SK-N-SH treated with all-trans-retinoic acid at 6 μM for 48 hours (cell line): ENCODE measurements at regions not wholly inside any gene's neighbourhood (a gene's known extent, or its start where the extent isn't known, plus 50 kb on each side); places are given as distances from the start of the nearest gene placed in this dataset.
"Not testable (repeated sequence)": the region's sequence is repeated elsewhere in the genome, so short reads cannot be mapped to it uniquely, and the experiment has no call there.

Source experiments
- ARNTL ChIP-seq: fragments of 450-650 bp; formaldehyde crosslinking; IDR thresholded peaks from 2 replicates; pipeline ENCODE4 v1.5.0; 2020; ENCODE audit warnings: low read depth, mild to moderate bottlenecking, moderate library complexity, borderline replicate concordance
- CSDC2 ChIP-seq: fragments of 250-450 bp; sonication (Bioruptor Pico); IDR thresholded peaks from 2 replicates; pipeline ENCODE4 v1.5.0; 2020; ENCODE audit warnings: mild to moderate bottlenecking, moderate library complexity
- GLIS3 ChIP-seq: fragments of 250-450 bp; sonication (Bioruptor Pico); IDR thresholded peaks from 2 replicates; pipeline ENCODE4 v1.5.0; 2020; ENCODE audit warnings: mild to moderate bottlenecking, moderate library complexity
- PPARA ChIP-seq: fragments of 250-450 bp; sonication (Bioruptor Pico); IDR thresholded peaks from 2 replicates; pipeline ENCODE4 v1.5.0; 2020; ENCODE audit warnings: mild to moderate bottlenecking, borderline replicate concordance
- RARB ChIP-seq: fragments of 250-450 bp; sonication (Bioruptor Pico); IDR thresholded peaks from 2 replicates; pipeline ENCODE4 v1.8.0; 2021; ENCODE audit warnings: mild to moderate bottlenecking, moderate library complexity
- ZC3H10 ChIP-seq: fragments of 250-450 bp; sonication (Bioruptor Pico); IDR thresholded peaks from 2 replicates; pipeline ENCODE4 v1.5.1; 2021; ENCODE audit warnings: mild to moderate bottlenecking, moderate library complexity
- ZFP3 ChIP-seq: fragments of 250-450 bp; sonication (Bioruptor Pico); IDR thresholded peaks from 2 replicates; pipeline ENCODE4 v1.5.0; 2020; ENCODE audit warnings: mild to moderate bottlenecking, moderate library complexity
- ZFP30 ChIP-seq: fragments of 450-650 bp; formaldehyde crosslinking; IDR thresholded peaks from 2 replicates; pipeline ENCODE4 v1.5.0; 2022; ENCODE audit warnings: mild to moderate bottlenecking, moderate library complexity
- ZNF565 ChIP-seq: fragments of 450-650 bp; formaldehyde crosslinking; conservative IDR thresholded peaks from 2 replicates; pipeline ENCODE4 v1.5.0; 2020; ENCODE audit warnings: low read depth, mild to moderate bottlenecking, moderate library complexity
- TF ChIP-seq, protein P1 (sequence below): fragments of 250-450 bp; sonication (Bioruptor Pico); IDR thresholded peaks from 2 replicates; pipeline ENCODE4 v1.8.0; 2020; ENCODE audit warnings: mild to moderate bottlenecking, moderate library complexity, borderline replicate concordance
- TF ChIP-seq, protein P2 (sequence below): fragments of 250-450 bp; sonication (Bioruptor Pico); IDR thresholded peaks from 2 replicates; pipeline ENCODE4 v1.8.0; 2021; ENCODE audit warnings: low read depth, mild to moderate bottlenecking, moderate library complexity, borderline replicate concordance

DNA sequence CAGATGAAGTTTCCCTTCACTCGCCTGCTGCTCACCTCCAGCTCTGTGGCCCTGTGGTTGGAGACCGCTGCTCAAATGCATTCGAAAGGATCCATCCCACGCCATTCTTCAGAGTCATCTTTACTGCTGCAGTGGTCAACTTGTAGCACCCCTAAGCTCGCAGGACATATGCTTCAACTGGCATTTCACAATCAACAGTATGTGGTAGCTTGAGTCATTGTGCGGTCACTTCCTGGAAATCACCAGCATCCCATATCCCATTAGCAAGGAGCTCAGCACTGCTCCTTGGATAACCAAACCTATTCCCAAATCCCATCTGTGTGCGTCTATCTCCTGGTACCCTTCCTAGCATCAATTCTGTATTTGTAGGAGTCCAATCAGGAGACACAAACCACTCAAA, 188.0 kb downstream of the CEP170 start:
- not testable (repeated sequence) for TF ChIP-seq ZNF565 (CRISPR knock-in tag); ARNTL (CRISPR knock-in tag); PPARA (CRISPR knock-in tag); RARB; GLIS3; ZC3H10 (CRISPR knock-in tag); ZFP3; CSDC2; ZFP30 (CRISPR knock-in tag)
- TF ChIP-seq, protein P1, sequence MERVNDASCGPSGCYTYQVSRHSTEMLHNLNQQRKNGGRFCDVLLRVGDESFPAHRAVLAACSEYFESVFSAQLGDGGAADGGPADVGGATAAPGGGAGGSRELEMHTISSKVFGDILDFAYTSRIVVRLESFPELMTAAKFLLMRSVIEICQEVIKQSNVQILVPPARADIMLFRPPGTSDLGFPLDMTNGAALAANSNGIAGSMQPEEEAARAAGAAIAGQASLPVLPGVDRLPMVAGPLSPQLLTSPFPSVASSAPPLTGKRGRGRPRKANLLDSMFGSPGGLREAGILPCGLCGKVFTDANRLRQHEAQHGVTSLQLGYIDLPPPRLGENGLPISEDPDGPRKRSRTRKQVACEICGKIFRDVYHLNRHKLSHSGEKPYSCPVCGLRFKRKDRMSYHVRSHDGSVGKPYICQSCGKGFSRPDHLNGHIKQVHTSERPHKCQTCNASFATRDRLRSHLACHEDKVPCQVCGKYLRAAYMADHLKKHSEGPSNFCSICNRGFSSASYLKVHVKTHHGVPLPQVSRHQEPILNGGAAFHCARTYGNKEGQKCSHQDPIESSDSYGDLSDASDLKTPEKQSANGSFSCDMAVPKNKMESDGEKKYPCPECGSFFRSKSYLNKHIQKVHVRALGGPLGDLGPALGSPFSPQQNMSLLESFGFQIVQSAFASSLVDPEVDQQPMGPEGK (CRISPR knock-in tag), result not testable (repeated sequence)
- TF ChIP-seq, protein P2, sequence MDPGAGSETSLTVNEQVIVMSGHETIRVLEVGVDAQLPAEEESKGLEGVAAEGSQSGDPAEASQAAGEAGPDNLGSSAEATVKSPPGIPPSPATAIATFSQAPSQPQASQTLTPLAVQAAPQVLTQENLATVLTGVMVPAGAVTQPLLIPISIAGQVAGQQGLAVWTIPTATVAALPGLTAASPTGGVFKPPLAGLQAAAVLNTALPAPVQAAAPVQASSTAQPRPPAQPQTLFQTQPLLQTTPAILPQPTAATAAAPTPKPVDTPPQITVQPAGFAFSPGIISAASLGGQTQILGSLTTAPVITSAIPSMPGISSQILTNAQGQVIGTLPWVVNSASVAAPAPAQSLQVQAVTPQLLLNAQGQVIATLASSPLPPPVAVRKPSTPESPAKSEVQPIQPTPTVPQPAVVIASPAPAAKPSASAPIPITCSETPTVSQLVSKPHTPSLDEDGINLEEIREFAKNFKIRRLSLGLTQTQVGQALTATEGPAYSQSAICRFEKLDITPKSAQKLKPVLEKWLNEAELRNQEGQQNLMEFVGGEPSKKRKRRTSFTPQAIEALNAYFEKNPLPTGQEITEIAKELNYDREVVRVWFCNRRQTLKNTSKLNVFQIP (CRISPR knock-in tag), result not testable (repeated sequence)
